VCaP (cell line): ENCODE measurements at regions not wholly inside any gene's neighbourhood (a gene's known extent, or its start where the extent isn't known, plus 50 kb on each side); places are given as distances from the start of the nearest gene placed in this dataset.

Source experiments
- H3K27ac ChIP-seq: fragments of 450-650 bp; 2 replicates; pipeline ENCODE4 v1.5.1; 2017
- CTCF ChIP-seq: fragments of 450-650 bp; conservative IDR thresholded peaks from 2 replicates; pipeline ENCODE4 v1.5.1; 2017; ENCODE audit warnings: mild to moderate bottlenecking, moderate library complexity

- TF ChIP-seq CTCF = no peak
- no peak overlapping the region for H3K27ac ChIP-seq
Observed at GRCh38 chr12:60920841-60921495, 1325.1 kb downstream of the SLC16A7 start.

GRCh38 chr12:60921541-60921940 lies 1325.7 kb downstream of the SLC16A7 start:
- TF ChIP-seq CTCF = no peak
- H3K27ac ChIP-seq = no peak overlapping the region

- TF ChIP-seq CTCF = no peak
- no peak overlapping the region for H3K27ac ChIP-seq
Observed at GRCh38 chr12:60926256-60926655, 1330.4 kb downstream of the SLC16A7 start.

GRCh38 chr12:60930151-60930550 lies 1330.1 kb upstream of the USP15 start:
- no peak for TF ChIP-seq CTCF
- H3K27ac ChIP-seq = no peak overlapping the region

- TF ChIP-seq CTCF = peak; percentile 18
- H3K27ac ChIP-seq = no peak overlapping the region
Observed at GRCh38 chr12:60935981-60936761, 1324.0 kb upstream of the USP15 start.

- H3K27ac ChIP-seq = no peak overlapping the region
- TF ChIP-seq CTCF = no peak
Observed at GRCh38 chr12:60947533-60947932, 1312.7 kb upstream of the USP15 start.

- no peak for TF ChIP-seq CTCF
Observed at GRCh38 chr12:60967128-60967527, 1293.1 kb upstream of the USP15 start.

More at GRCh38 chr12:60967128-60967527, 1293.1 kb upstream of the USP15 start:
- no peak overlapping the region for H3K27ac ChIP-seq
